Vagina (tissue), 2 donors: ENCODE measurements at regions not wholly inside any gene's neighbourhood (a gene's known extent, or its start where the extent isn't known, plus 50 kb on each side); places are given as distances from the start of the nearest gene placed in this dataset.

Experiments used
- CTCF ChIP-seq, 3 experiments: fragments of 450-650 bp in 2 of 3; fragments of 200-600 bp in 1 of 3; sonication (generic) in 1 of 3; IDR thresholded peaks; one replicate each; pipeline ENCODE4 v1.5.1; 2017 to 2019; ENCODE audit warnings: antibody characterized with exemption in 3 of 3, mild to moderate bottlenecking in 2 of 3, moderate library complexity in 2 of 3
- POLR2A ChIP-seq, 2 donors: fragments of 450-650 bp; IDR thresholded peaks; one replicate each; pipeline ENCODE4 v1.6.1; 2017; ENCODE audit warnings: antibody characterized with exemption in 2 of 2, mild to moderate bottlenecking in 2 of 2, moderate library complexity in 2 of 2

- TF ChIP-seq CTCF (IDR thresholded peaks at IDR 0.05) (no peak), POLR2A (IDR thresholded peaks at IDR 0.05) (no peak)
These were observed 656.6 kb upstream of the CHAC2 start for GRCh38 chr2:53111004-53111403.
